ENCODE measurements at regions not wholly inside any gene's neighbourhood (a gene's known extent, or its start where the extent isn't known, plus 50 kb on each side); places are given as distances from the start of the nearest gene placed in this dataset.

GRCh38 chr10:118501171-118501570, 94.3 kb downstream of the PRLHR start:
- ChIA-PET POLR2A (no interaction called here), CTCF (interaction anchor here (1.1 kb wide), 1 partner anchor 9 kb away, joined by 3 read pairs; no protein-coding TSS in a partner anchor)
- DNase-seq (ENCODE audit: low read depth in 1 of 2, low spot score in 1 of 2) (no peak), FAIRE-seq (no peak), ATAC-seq (no peak)
- no peak for TF ChIP-seq BHLHE40 (IDR thresholded peaks at IDR 0.05; ENCODE audit: low read depth, low read length)
- no peak for TF ChIP-seq HOXB5 (CRISPR knock-in tag; IDR thresholded peaks at IDR 0.05)
- no peak for TF ChIP-seq BCL3 (IDR thresholded peaks at IDR 0.05)
- TF ChIP-seq ZNF302 (CRISPR knock-in tag; IDR thresholded peaks at IDR 0.05): no peak
- TF ChIP-seq CHD2 (IDR thresholded peaks at IDR 0.05; ENCODE audit: low read length, partially characterized antibody): no peak
- TF ChIP-seq NPAS2 (CRISPR knock-in tag; IDR thresholded peaks at IDR 0.05; ENCODE audit: borderline replicate concordance): no peak
- TF ChIP-seq ZFP36 (IDR thresholded peaks at IDR 0.05; ENCODE audit: borderline replicate concordance, partially characterized antibody): no peak
- no peak for TF ChIP-seq JUNB (IDR thresholded peaks at IDR 0.05)
- no peak for TF ChIP-seq RNF2 (IDR thresholded peaks at IDR 0.05; ENCODE audit: borderline replicate concordance, low read depth)
- TF ChIP-seq TFCP2L1 (CRISPR knock-in tag; IDR thresholded peaks at IDR 0.05): no peak
- no peak for TF ChIP-seq ZC3H11A (IDR thresholded peaks at IDR 0.05)
- no peak for TF ChIP-seq HDAC2 (IDR thresholded peaks at IDR 0.05)
- no peak for TF ChIP-seq HES2 (IDR thresholded peaks at IDR 0.05)
- TF ChIP-seq HOXA7 (CRISPR knock-in tag; IDR thresholded peaks at IDR 0.05): no peak
- no peak for TF ChIP-seq NR3C1 (IDR thresholded peaks at IDR 0.05)
- H3K4me2 ChIP-seq: 0 out of 3 replicates have a peak overlapping the region, but pooled peaks have one; percentile 19
- no peak overlapping the region; a peak in 1 of 6 replicates for H3K27ac ChIP-seq
- peaks cover 19% of the 10 kb centered on the region; the same call in 2 of the 3 replicates for H3K4me1 ChIP-seq
- WGBS (ENCODE audit: missing lambda C conversion rate): 65% methylated on average over 6 of the region's 6 CpGs
- no peak overlapping the region for H3K4me3 ChIP-seq
- H3K9me3 ChIP-seq: no peaks in the 10 kb centered on the region

GRCh38 chr10:118500477-118501104, 94.9 kb downstream of the PRLHR start:
- ChIA-PET CTCF (no interaction called here), POLR2A (no interaction called here)
- DNase-seq (ENCODE audit: low read depth in 1 of 2, low spot score in 1 of 2): no peak
- no peak for FAIRE-seq
- Histone ChIP-seq H3K4me2 (no peak overlapping the region), H3K9me3 (no peaks in the 10 kb centered on the region), H3K4me3 (no peak overlapping the region), H3K27ac (no peak overlapping the region), H3K4me1 (peaks cover 19% of the 10 kb centered on the region; the same call in 2 of the 3 replicates)
- ATAC-seq: no peak
- 57% methylated on average over 6 of the region's 6 CpGs for WGBS (ENCODE audit: missing lambda C conversion rate)
- TF ChIP-seq GATA3 (IDR thresholded peaks at IDR 0.05; ENCODE audit: borderline replicate concordance) (no peak), ZC3H11A (IDR thresholded peaks at IDR 0.05) (peak; percentile 91), RFX5 (IDR thresholded peaks at IDR 0.05) (no peak)

GRCh38 chr10:118499186-118499585, 96.3 kb downstream of the PRLHR start:
- WGBS (ENCODE audit: missing lambda C conversion rate): 20% methylated on average over 3 of the region's 3 CpGs
- TF ChIP-seq JUNB (IDR thresholded peaks at IDR 0.05): no peak
- no peak for TF ChIP-seq RNF2 (IDR thresholded peaks at IDR 0.05; ENCODE audit: borderline replicate concordance, low read depth)
- no peak for TF ChIP-seq CBX8 (IDR thresholded peaks at IDR 0.05)
- TF ChIP-seq HES2 (IDR thresholded peaks at IDR 0.05): no peak
- TF ChIP-seq ZSCAN20 (CRISPR knock-in tag; IDR thresholded peaks at IDR 0.05): no peak
- TF ChIP-seq ELK1 (IDR thresholded peaks at IDR 0.05; ENCODE audit: low read depth, low read length): no peak
- TF ChIP-seq FOSL2 (IDR thresholded peaks at IDR 0.05): no peak
- TF ChIP-seq FOSL2 (CRISPR knock-in tag; IDR thresholded peaks at IDR 0.05): no peak
- no peak for TF ChIP-seq CEBPB (IDR thresholded peaks at IDR 0.05)
- no peak for TF ChIP-seq HOXA7 (CRISPR knock-in tag; IDR thresholded peaks at IDR 0.05)
- no peak for TF ChIP-seq POLR2A (IDR thresholded peaks at IDR 0.05; ENCODE audit: low read length)
- TF ChIP-seq CHD2 (IDR thresholded peaks at IDR 0.05; ENCODE audit: low read length, partially characterized antibody): no peak
- no peak for TF ChIP-seq POLR2AphosphoS2 (conservative IDR thresholded peaks at IDR 0.05; ENCODE audit: low read length)
- TF ChIP-seq HOXB5 (CRISPR knock-in tag; IDR thresholded peaks at IDR 0.05): no peak
- TF ChIP-seq FOXS1 (CRISPR knock-in tag; IDR thresholded peaks at IDR 0.05): no peak
- TF ChIP-seq KDM5A (IDR thresholded peaks at IDR 0.05): no peak
- no peak for TF ChIP-seq ATOH8 (CRISPR knock-in tag; IDR thresholded peaks at IDR 0.05; ENCODE audit: low read depth)
- no peak for TF ChIP-seq FOSB (CRISPR knock-in tag; IDR thresholded peaks at IDR 0.05)
- DNase-seq (ENCODE audit: low read depth in 1 of 2, low spot score in 1 of 2): no peak
- no peak for ATAC-seq
- H3K9me3 ChIP-seq: no peaks in the 10 kb centered on the region
- no peak overlapping the region for H3K27ac ChIP-seq
- FAIRE-seq: no peak
- ChIA-PET POLR2A (no interaction called here), CTCF (no interaction called here)
- peaks cover 12% of the 10 kb centered on the region; the same call in 2 of the 3 replicates for H3K4me1 ChIP-seq
- no peak overlapping the region for H3K4me2 ChIP-seq
- no peak overlapping the region for H3K4me3 ChIP-seq

All from A549 (cell line).